CD4-positive, alpha-beta T cell treated with Interferon alpha-2 for 1 hour (primary cell): ENCODE measurements at regions not wholly inside any gene's neighbourhood (a gene's known extent, or its start where the extent isn't known, plus 50 kb on each side); places are given as distances from the start of the nearest gene placed in this dataset.

Experiments used
- DNase-seq, 2 donors: peaks; one replicate each; pipeline ENCODE4 v3.0.0-alpha.2; 2020 to 2022

DNA sequence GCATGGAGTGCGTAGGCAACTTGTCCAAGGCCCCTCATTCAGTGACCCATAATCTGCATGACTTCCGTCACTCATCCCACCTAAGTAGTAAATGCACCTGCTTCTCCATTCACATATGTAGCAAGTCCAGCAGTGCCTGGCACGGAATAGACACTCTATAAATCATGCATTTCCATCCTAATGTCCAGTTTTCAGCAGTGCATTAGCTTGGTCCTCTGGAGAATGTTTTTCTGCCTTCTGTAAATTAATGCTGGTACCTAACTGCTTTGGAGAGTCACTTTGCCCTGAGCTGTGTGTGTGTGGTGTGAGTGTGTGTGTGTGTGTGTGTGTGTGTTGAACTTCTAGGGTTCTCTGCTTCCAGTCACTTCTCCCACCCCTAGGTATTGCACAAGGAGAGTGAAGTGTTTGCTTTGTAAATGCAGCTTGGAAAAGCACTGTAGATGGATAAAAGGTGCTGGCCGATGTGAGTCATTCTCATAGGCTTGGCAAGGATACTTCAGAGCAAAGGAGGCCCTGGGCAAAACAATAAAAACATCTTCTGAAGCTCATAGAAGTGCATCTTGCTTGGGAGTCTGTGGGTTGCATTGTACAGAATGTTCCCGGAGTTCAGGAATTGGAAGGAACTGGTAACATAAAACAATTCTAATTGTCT, 181.8 kb downstream of the KATNAL1 start:
- no peak for DNase-seq

DNA sequence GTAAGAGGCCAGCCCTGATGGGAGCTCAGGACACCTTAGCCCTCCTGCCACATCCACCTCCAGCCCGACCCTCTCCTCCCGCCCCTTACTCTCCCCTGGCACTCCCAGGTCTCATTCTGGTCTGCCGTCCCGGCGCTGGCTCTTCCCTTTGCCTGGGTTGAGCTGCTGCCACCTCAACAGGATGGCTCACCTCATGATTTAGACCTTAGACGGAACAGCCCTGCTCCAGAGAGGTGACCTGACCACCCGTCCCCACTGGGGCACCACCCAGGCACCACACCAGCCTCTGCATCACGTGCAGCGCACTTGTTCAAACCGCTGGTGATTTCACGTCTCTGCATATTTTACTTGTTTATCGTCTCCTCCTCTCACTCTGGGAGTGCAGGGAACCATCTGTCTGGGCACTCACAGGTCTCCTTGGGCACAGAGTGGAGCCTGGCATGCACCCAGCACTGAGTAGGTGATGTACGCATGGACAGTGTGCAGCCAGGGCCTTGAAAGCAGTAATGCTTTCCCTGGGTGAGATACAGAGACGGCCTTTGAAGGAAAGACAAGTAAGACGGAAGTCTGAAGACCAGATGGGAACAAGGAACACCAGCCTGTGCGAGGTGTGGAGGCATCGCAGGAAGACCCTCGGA, 183.1 kb downstream of the KATNAL1 start:
- DNase-seq = no peak

DNA sequence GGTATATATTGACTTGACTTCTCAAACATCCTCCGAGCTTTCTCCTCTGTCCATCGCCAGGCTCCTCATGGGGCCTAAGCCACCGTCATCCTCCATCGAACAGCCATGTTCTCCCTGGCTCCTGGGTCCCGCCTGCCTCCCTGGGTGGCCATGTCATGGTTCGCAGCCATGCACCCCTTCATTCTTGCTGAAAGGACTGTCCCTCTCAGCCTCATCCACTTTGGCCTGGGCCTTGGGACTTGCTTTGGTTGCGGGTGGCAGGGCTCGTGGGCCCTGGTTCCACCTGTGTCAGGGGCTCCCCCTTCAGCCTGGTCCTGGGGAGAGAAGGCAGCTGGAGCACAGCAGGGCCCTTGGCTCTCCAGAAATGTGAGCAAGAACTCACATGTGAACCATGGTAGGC, 183.8 kb downstream of the KATNAL1 start:
- no peak for DNase-seq

DNA sequence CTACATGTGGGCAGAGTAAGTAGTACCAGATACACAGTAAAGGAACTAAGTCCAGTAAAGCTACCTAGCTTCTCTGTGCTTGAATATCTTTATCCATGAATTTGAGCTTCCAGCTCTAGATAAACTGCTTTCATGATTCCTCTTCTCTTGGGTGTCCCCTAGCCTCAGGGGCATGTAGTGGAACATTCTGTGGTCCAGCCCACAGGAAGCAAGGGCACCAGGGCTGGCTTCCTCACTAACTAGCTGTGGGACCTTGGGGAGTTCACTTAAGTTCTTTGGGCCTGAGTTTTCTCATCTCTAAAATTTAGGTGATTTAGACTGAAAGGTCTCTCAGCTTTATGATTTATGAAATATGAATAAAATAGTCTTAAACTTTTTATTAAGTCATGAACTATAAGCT, 185.7 kb downstream of the KATNAL1 start:
- DNase-seq = no peak

DNA sequence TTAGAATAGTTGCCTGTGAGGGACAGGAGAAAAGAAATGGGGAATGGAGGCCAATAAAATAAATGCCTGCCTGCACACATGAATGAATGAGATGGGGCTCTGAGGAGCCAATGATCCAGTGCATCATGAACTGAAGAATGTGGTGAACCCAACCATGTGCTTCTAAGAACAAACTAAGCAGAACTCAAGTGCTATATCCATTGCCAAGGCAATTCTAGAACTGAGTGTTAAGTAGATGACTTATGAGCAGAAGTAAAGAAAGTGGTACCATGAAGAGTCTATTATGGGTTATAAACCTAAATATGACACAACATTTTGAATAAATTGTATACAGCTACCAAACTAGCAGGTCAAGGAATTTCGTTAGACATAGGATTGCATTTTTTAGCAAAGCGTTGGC, 186.1 kb downstream of the KATNAL1 start:
- no peak for DNase-seq

DNA sequence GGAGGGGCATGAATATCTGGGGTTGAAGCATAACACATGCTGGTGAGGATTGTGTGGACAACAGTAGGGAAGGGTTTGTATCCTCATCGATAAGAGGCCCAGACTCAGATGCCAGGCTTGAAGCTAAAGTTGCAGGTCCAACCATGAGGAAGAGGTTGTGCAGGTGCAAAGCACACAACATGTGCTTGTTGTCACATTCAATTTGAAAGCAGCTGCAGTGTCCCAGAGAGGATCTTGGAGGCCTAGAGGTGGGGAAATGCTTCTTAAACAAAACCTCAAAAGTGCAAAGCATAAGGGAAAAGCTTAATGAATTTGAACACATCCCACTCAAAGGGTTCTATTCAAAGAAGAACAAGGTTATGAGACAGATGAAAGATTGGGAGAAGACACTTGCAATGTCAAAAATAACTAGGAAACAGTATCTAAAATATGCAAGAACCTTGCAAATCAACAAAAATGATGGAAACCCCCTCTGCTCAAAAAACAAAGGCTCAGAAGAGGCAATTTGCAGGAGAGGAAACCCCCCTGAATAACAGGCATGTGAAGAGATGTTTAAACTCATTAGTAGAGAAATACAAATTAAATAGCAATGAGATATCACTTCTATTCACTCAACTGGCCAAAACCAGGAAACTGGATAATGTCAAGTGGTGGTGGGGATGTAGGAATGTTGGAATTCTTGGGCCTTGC, 187.1 kb downstream of the KATNAL1 start:
- no peak for DNase-seq

DNA sequence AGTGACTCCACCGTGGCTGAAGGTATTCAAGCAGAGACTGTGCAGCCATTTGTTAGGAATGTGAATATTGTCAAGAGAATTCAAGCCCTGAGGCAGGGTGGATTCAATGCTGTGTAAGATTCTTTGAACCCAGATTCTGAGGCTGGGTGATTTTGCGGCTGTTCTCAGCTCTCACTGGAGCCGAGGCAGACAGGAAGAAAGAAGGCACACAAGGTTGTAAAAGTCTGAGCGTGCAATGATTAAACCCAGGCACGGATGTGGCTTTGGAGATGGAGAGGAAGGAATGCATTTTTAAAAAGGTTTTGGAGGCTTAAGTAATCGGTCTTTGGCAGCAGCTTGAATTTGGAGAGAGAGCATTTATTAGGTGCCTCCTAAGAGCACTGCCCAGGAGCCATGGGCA, 187.9 kb downstream of the KATNAL1 start:
- DNase-seq = peak in 1 of 2 donors; percentile 29

DNA sequence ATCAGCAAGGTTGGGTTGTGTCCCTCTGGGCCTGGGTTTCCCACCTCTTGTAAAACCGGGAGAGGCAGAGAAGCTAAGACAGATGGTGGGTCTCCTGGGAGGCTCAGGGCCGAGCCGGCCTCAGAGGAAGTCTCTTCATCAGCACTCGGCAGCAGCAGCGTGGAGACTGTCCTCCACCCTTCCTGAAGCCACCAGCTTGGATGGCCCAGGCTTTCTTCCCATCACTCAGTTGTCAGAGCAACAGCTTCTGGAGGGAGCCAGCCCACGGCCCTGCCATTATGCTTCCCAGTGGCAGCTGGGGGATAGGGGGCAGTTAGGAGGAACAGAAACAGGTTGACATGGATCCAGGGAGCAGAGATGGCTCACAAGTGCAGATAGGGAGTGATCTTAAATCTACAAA, 191.0 kb downstream of the KATNAL1 start:
- no peak for DNase-seq

DNA sequence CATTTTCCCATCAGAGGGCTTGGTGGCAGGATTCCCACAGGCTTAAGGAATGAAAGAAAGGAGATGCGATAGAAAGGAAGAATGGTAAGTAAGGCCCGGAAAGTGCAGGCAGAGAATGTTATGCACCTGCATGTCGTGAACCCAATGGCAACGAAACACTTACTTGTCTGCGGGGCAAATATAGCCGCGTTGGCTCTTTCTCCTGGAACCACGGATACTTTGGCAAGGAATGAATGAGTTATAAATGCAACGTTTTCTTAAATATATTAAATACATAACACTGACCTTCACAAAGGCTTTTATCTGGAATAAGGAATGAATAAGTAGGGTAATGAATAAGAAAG, 192.1 kb downstream of the KATNAL1 start:
- no peak for DNase-seq

DNA sequence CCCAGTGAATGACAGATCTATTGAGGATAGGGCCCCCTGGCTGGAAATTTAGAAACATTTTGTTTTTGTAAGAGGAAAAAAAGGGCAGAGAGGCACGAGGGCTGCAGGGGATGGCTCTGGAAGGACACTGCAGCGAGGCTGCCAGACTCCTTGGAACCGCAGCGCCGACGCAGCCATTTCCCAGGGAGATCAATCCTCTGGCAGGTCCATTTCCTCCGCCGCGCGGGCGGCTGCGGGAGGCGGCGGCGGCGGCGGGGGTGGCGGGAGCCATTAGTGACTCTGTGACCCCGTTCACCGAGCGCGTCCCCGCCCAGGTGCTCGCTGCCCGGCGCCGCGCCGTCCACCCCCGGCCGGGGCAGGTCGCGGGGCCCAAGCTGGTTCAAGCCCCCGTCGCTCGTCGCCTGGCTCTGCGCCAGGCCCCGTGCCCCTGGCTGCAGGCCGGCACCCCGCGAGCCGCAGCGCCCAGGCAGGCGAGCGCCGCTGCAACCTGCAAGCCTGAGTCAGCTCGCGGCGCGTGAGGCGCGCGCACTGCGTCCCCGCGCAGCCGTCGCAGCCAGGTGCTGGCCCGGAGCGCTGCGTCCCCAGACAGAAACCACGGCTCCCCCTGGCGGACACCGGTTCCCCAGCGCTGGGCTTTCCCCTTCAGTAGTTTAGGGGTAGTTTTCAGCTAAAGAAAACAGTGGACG, 192.6 kb downstream of the KATNAL1 start:
- DNase-seq = peak; percentile 86 to 92

DNA sequence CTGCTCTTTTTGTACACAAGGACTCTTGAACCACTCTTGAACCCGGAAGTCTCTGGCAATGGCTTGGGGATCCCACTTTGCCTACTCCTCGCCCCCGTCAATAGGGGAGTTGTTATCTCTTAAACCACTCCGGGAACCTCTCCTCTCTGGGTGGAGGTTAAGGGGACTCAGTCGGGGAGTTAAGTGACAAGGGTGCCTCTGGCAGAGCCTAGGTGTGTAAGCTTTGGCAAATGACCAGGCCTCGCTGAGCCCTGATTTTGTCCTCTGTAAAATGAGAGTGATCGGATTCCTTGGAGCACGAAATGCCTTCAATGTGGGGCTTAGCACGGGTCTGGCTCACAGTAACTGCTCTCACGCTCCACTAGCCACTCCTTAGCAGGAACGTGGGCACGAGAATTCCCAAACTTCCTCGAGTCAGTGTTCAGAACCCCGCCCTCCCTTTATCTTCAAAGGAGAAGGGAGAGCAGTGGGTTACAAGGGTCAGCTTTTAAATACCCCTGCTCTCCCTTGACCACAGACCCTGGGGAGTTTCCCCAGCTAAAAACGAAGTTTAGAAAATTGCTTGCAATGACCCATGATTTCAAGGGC, 193.3 kb downstream of the KATNAL1 start:
- DNase-seq = no peak

DNA sequence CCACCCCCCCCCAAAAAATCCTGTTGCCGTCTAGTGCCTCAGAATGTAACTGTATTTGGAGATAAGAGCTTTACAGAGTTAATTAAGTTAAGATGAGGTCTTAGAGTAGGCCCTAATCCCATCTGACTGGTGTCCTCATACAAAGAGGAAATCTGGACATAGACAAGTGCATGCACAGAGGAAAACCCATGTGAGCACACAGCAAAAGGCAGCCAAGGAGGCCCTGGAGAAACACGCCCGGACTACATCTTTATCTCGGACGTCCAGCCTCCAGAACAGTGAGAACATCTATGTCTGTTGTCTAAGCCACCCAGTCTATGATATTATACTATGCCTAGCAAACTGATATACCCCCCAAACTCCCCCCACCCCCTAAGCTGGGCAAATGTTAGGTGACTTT, 193.8 kb downstream of the KATNAL1 start:
- no peak for DNase-seq

DNA sequence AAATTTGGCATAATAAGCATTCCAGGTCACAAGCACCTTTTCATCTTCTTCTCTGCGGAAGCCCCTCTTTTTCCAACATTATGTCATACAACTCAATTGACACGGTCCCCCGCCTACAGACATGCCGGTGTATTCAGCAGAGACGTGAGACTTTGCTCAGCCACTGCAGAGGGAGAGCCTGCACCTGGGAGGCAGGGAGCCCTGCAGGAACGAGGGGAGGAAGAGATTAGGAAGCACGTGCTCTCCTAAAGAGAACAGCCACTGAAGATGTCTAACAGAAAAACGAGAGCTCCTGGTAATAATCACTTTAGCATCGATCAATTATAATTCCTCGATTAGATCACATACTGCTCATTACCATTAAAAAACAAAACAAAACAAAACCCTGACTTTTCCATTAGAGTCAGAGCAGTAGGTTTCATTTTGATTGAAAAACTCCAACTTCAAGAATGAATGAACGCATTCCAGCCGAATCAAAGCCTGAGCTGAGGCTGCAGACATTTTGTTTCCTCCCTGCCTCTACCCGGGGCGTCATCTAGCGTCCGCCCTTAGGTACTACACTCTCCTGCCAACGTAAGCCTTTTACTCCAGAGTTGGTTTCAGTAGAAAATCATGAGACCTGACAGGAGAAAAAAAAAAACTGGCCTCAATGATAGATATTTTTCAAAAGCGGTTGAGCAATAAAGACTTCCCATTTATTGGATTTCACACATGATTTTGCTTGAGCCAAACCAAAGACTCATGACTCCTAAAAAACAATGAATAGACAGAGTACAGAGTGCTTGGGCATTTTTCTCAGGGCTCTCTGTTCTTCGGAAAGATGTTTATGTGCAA, 194.5 kb downstream of the KATNAL1 start:
- DNase-seq = peak; percentile 79 to 84

DNA sequence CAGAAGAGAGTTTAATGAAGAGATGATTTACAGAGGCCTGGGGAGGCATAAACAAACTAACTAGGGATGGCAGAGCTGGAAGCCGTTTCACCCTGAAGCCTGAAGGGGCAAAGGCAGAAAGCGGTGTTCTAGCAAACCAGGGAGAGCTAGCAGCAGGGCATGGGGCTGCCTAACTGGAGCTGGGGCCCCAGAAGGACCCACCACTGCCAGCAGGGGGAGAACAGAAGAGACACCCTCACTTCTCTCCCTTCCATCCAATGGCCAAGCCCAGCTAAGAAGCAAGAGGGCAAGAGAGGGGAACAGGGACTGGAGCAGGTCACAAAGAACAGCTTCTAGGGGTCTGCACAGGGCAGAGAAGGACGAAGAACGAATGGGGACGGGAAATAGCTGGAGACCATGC, 195.5 kb downstream of the KATNAL1 start:
- DNase-seq = no peak

DNA sequence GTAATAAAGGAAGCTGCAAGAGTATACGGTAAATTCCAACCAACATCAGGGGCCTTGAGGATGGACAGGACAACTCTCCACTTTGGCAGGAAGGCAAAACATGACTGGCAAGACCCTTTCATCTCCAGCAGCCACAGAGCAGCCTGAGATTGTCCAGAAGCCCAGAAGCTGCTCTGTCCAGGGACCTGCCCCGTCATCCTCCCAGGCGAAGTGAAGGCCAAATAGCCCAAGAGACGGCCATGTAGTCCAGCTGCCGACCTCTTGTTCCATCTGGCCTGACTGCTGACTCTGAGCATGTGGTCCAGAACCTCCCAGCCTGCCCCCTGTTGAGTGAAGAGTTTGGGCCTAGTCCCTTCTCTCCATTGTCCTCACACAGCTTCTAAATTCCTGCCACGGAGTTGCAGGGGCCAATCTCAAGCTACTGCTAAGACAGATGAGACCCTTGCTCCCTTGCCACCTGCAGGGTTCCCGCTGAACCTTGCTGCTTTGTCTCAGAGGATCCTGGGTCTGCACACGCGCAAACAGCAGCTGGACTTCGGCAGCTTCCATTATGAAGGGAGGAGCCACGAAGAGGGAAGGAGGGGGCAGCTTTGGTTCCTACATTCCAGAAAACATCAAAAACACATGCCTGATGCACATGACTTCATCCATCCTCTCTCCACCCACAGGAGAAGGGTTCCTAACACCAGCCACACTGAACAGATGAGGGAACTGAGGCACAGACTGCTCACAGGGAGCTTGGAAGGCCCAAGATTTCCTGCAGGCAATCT, 196.9 kb downstream of the KATNAL1 start:
- no peak for DNase-seq

DNA sequence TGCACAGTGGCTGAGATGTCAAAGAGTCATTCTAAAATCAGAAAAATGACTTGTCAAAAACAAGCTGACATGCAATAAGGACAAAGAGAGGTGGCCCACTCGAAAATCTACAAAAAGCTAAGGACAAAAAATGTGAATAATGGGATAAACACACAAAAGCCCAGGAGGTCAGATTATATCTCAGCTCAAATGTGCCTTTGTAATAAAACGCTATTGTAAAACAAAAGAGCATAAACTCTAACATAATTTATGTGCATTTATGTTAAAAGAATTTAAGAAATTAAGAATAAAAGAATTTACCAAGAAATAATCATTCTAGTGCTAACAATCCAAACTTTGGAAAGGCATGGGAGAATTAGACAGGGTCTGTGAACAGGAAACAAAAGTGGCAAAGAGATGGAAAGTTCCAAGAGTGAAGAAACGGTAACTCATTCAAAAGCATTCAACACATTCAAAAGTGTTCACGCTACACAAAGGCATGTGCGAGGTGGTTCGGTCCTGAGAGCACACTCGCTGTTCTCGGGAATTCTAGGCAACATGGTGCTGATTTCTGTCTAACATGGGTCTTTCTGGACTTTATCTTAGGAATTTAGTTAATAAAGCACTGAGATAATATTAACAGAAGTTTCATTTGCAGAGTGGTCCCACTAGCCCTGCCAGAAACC, 197.7 kb downstream of the KATNAL1 start:
- no peak for DNase-seq

DNA sequence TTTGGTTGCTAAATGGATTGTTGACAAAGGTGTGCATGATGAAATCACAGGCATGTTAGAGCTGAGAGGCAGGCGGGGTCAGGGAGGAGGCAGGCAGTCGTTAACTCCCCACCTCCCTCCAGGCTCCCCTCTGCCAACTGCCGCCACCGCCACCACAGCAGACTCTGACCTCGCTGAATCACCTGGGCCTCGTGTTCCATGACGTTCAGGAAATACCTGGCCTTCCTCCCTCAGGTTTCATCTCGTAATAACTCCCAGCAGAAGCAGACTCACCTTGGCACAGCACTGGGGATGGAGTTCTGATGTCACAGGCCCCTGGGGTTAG, 198.5 kb downstream of the KATNAL1 start:
- no peak for DNase-seq

DNA sequence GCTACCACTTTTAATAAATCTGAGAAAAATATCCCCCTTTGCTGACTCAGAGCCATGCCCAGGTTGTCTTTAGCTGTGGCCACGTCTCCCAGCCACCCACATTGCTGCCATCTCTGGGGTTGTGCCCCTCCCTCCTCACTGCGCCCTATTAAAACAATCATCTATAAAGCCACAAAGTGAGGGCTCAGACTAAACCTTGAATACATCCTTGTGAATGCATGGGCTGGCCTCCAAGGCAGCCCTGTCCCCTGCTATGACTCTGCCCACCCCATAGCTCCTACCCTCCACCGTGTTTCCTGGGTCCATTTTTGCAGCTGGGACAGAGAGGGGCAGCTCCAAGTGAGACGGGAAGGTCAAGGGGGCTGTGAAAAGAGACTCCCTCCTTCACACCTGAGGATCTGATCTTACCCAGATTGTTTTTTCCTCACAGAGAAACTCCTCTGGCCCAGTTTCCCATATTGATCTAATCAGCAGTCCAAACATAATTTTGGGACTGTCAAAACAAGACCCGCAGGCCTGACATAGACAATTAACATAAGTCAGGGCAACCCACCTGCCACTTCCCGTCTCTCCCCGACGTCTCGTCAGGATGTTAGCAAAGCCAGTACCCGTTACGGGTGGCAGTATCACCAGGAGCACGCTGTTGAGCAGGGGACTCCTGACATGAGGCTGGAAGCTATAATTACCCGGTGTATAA, 199.0 kb downstream of the KATNAL1 start:
- DNase-seq = no peak

DNA sequence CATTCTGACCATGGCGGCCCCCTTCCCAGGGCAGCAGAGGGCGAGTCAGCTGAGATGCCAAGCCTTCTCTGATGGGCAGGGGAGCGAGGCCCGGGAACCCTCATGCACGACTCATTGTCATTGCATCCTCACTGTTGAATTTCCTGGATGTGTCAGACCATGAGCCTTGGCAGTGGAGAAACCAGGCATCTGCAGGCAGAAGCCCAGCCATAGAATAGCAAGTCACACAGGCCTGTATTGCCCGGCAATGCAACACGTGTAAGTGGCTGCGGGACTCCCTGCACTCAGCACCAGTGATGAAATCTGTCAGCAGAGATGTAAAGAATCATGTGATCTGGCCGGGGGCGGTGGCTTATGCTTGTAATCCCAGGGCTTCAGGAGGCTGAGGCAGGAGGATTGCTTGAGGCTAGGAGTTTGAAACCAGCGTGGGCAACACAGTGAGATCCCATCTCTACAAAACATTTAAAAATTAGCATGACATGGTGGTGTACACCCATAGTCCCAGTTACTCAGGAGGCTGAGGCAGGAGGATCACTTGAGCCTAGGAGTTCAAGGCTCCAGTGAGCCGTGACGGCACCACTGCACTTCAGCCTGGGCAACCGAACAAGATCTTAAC, 199.7 kb downstream of the KATNAL1 start:
- DNase-seq = peak in 1 of 2 donors; percentile 33

DNA sequence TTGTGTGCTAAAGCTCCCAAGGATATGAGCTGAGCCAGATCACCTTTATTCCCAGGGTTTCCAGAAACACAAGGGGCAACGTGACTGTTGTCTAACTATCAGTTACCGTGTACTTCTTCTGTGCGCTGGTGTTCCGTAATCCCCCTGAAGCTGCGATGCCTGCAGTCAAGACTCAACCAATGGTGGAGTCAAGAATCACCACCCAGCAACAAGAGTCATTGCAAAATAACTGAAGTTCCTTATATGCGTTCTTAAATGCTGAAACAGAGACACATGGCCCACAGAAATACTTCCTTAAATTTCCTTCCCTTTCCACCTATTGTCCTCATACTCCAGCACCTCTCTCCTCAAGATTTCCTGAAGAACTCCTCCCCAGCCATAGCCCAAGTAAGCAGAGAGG, 200.2 kb downstream of the KATNAL1 start:
- no peak for DNase-seq
